GM12865 (cell line): ENCODE measurements at regions not wholly inside any gene's neighbourhood (a gene's known extent, or its start where the extent isn't known, plus 50 kb on each side); places are given as distances from the start of the nearest gene placed in this dataset.

Source experiments
- DNase-seq: peaks from one replicate; pipeline ENCODE4 v3.0.0; 2010; ENCODE audit warnings: low read depth
- H3K4me3 ChIP-seq: 2 replicates; pipeline ENCODE4 v1.5.1; 2011; ENCODE audit warnings: mild to moderate bottlenecking, low read depth, low read length, control low read depth
- TF ChIP-seq, protein P1 (sequence below): IDR thresholded peaks from 2 replicates; pipeline ENCODE4 v1.5.1; 2011; ENCODE audit warnings: low read length, control low read depth, low read depth, inconsistent platforms; ENCODE audit not compliant: insufficient read depth; ENCODE audit errors: missing control alignments

DNA sequence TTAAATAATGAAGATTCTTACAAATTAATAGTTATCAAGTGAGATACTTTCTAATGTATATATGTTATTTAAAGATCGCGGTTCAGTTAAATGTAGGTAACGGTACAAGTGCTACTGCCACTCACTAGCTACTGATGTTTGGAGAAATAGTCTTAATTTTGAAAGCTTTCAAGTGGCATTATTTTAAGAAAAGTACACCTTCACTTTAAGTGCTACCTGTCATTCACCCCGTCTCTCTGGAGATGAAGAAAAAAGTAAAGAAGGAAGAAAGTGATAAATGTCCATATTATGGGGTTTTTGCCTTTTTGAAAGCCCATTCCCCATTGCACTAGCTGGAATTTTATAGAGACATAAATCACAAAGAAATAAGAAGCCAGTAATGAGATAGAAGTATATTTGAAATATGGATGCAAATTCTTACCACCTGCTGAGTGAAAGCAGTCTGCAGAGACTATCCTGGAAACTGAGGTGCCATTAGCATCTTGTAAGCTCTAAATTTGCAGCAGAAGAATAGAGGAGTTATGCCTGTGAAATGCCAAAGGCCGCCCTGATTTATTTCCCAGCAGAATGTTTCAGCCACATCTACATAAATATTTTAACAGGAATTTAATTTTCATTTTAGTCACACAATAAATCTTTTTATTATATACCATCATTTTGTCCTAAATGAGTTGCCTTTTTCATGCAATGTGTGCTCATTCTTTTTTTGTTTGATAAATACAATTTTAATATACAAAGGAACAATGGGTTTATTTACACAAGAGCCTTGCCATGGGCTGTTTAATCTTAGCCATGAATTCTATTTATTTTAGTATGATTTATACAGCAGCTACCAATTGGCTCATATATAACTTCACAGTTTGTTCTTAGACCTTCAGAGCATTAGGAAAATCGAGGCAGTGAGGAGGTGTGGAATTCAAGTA, 489.9 kb upstream of the RAG2 start:
- TF ChIP-seq, protein P1, sequence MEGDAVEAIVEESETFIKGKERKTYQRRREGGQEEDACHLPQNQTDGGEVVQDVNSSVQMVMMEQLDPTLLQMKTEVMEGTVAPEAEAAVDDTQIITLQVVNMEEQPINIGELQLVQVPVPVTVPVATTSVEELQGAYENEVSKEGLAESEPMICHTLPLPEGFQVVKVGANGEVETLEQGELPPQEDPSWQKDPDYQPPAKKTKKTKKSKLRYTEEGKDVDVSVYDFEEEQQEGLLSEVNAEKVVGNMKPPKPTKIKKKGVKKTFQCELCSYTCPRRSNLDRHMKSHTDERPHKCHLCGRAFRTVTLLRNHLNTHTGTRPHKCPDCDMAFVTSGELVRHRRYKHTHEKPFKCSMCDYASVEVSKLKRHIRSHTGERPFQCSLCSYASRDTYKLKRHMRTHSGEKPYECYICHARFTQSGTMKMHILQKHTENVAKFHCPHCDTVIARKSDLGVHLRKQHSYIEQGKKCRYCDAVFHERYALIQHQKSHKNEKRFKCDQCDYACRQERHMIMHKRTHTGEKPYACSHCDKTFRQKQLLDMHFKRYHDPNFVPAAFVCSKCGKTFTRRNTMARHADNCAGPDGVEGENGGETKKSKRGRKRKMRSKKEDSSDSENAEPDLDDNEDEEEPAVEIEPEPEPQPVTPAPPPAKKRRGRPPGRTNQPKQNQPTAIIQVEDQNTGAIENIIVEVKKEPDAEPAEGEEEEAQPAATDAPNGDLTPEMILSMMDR, result no peak
- no peak for DNase-seq
- no peak overlapping the region for H3K4me3 ChIP-seq

DNA sequence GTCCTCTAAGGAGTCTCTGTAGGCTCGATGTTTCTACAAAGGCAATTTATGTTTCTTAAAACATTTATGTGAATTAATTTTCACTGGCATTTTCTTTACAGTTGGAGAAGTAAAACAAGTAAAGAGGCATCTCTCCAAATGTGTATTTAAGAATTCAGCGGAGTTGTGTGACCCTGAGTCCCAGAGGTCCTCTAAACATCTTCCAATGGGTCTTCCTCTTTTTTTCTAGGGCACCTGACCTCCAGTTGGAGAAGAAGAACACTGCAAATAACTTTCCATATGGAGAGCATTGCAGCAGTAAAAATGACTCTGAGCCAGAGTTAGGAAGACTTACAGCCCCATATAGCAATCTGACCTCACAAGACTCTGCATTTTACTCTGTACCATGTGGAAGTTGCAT, 480.5 kb upstream of the RAG2 start:
- TF ChIP-seq, protein P1, result no peak
- H3K4me3 ChIP-seq, result no peak overlapping the region
- DNase-seq, result no peak

DNA sequence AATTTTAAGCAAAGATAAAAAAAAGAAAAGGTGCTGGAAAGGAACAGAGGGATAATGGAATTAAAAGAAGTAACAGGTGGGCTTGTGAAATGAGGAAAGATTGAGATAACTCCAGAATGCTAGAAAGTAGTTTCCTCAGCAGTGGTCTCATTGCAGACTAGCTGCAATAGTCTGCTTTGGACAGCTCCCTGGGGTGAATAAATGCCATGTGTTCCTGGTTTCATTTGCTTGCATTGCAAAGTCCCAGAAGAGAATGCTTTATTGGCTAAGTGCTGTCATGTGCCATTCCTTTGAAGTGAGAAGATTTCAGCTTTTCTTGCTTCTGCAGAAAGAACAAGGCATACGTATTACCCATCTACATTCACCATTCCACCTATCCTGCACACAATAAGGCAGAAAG, 478.8 kb upstream of the RAG2 start:
- H3K4me3 ChIP-seq, result no peak overlapping the region
- TF ChIP-seq, protein P1, result no peak
- DNase-seq, result no peak

DNA sequence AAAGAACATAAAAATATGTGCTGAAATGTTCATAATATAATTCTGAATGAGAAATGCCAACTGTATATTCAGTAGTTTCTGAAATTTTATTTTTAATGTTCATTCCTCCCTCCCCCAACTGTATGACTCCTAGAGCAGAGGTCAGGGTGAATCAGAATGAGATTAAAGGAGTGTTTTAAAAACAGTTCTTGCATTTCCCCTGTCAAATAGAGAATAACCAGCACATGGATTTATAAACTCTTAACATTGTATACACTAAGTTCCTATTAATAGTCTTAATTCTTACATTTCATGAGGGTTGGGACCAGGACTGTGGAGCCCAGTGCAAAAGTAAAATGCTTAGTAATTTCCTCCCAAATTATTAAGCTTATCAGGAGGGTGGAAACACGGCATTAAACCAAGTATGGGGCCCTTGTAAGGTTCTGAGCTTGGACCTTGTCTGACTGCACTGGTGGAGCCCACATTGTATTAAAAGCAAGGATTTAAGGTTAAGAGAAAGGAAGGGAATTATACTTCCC, 474.6 kb upstream of the RAG2 start:
- DNase-seq, result no peak
- TF ChIP-seq, protein P1, result no peak
- no peak overlapping the region for H3K4me3 ChIP-seq

DNA sequence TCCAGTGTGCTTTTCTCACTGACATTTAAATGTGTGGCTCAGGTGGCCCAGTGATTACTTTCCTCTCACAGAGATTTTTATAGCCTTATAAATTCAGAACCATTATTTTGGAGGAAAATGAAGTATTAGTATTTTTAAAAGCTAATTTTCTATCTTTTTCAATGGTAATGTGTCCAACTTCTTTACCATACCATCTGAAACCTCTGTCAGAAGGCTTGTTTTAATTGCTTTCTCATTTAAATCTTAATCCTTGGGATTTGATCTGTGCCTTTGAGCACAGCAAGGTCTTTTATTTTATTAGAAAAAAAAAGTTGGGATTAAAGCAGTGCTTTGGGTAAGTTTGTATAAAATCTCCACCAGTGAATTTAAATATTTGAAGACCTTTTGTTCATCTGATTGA, 452.3 kb upstream of the RAG2 start:
- H3K4me3 ChIP-seq, result no peak overlapping the region
- no peak for DNase-seq
- TF ChIP-seq, protein P1, result no peak

DNA sequence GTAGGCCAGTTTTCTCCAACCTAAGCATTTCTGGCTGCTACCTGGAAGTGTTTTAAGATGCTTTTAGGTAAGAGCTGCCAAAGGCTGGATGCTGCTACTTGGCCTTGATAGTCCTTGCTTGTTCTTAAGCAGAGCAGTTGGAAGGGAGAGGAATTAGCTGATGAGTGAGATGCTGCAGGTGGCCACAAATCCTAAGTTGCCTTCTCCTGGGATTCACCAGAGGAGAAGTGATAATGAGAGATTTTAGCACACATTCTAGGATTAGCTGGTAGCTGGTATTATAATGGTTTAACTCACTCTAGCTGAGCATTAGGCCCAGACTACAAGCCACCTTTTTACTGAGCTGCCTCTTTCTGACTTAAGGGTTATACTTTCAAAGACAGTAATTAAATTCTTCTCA, 442.9 kb upstream of the RAG2 start:
- no peak for DNase-seq
- H3K4me3 ChIP-seq, result no peak overlapping the region
- TF ChIP-seq, protein P1, result no peak

DNA sequence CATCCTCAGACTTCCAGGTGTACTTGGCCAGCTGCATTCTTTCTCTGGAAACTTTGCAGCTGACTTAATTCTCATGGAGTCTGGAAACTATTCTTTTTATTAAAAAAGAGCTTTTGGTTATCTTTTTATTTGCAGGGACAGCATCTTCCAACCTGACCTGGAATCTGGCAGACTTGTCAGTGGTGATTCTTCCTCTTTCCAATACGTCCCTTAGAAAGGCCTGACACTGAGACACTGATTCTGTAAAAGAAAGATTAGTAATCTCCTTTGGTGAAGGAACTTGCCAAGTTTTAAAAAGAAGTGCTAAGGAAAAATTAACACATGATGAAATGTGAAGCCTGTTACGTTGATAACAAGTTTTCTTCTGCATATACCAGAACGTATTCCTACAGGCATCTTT, 440.9 kb upstream of the RAG2 start:
- TF ChIP-seq, protein P1, result no peak
- no peak overlapping the region for H3K4me3 ChIP-seq
- no peak for DNase-seq
